GM19035 (cell line): ENCODE measurements at regions not wholly inside any gene's neighbourhood (a gene's known extent, or its start where the extent isn't known, plus 50 kb on each side); places are given as distances from the start of the nearest gene placed in this dataset.
"Not testable (repeated sequence)": the region's sequence is repeated elsewhere in the genome, so short reads cannot be mapped to it uniquely, and the experiment has no call there.

ENCODE experiments used
- ATAC-seq: cut with Tn5 transposase; IDR thresholded peaks from one replicate; pipeline ENCODE4 v1.9.1; 2021; ENCODE audit not compliant: unreplicated experiment

DNA sequence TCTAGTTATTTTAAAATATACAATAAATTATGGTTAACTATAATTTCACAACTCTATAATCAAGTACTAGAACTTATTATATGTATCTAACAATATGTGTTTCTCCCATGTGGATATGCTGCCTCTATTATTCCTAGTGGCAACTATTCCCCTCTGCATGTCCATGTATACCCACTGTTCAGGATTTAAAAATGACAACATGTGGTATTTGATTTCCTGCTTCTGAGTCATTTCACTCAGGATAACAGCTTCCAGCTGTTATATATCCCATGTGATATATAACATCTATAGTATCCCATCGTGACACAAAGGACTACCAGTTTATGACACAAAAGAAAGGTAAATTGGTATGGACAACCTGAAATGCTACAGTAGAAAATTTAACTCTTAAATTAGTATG, 167.4 kb upstream of the TACR3 start:
- no peak for ATAC-seq

DNA sequence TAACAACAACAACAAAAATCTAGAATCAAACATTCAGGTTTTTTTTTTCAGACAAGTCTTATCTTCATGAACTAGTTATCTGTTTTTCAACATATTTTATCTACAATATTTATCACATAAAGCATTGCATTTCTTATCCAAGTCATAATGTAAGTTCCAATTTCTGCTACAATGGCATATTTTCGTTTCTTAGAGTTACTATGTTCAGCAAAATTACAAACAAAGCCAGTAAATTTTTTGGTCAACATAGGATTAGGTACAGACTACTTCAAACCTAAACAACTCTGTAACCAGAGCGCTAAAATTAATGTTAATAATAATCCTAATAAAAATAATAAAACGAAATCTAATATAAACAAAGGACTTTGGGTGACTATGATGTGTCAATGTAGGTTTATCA, 165.4 kb upstream of the TACR3 start:
- ATAC-seq = no peak

DNA sequence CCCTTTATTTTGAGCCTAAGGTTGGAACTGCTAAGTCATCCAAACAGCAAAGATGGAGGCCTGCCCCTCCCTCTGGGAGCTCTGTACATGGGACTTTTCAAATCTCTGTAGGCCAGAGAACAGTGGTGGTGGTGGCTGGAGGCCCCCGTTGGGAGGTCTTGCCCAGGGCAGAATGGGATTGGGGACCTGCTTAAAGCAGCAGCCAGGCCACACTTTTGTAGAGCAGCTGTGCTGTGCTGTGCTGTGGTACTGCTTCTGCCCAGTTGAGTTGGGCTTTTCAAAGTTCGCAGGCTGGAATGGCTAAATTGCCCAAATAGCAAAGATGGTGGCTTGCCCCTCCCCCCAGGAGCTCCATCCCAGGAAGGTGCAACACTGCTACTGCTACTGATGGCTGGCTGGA, 147.5 kb upstream of the TACR3 start:
- ATAC-seq = no peak

DNA sequence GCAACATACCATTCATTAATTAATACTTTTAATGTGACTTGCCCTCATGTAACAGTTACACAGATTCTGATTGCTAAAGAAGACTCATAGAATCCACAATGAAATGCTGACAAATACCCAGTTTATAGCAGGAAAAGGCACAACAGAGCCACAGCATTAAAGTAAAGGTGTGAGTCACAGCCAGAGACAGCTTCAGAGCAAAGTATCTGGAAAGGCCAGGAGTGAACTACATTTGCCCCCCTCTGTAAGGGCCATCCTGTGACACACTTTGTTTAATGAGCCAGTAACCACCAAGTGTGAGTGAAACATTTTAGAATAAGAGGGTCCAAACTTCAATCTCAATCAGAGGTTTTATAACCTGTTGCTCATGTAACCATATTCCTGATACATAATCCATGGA, 133.8 kb upstream of the TACR3 start:
- no peak for ATAC-seq

DNA sequence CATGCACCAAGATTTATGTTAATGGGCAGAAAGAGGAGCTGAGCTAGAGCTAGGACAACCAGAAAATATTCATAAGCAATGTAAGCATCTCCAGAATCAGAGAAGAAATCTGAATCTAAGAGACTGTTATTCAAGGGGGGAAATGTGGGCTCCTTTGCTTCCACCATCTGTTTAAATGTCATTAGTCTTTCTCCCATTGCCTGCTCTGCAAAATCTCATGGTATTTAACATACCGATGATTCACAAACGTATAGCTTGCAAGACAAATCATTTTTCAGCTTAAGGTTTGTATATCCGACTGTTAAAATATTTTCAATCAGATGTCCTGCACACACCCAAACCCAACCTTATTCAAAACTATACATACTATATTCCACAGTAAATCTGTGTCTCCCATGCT, 133.4 kb upstream of the TACR3 start:
- ATAC-seq = no peak

DNA sequence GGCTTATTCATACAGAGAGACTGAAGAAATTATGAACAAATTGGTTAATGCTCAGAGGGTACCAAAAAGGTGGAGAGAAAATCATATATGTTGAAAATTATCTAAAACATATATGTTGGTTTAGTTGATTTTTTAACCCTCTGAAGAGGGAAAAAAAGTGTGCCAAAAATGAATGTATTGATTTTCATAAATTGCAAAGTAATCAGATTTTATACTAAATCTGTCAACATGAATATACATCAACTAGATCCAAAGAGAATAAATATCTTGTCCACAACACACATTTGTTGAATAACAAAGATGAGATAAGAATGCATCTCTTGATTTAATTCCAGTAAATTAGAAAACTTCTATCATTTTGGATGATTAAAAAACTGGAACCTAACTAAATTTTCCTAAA, 125.3 kb upstream of the TACR3 start:
- ATAC-seq = no peak

DNA sequence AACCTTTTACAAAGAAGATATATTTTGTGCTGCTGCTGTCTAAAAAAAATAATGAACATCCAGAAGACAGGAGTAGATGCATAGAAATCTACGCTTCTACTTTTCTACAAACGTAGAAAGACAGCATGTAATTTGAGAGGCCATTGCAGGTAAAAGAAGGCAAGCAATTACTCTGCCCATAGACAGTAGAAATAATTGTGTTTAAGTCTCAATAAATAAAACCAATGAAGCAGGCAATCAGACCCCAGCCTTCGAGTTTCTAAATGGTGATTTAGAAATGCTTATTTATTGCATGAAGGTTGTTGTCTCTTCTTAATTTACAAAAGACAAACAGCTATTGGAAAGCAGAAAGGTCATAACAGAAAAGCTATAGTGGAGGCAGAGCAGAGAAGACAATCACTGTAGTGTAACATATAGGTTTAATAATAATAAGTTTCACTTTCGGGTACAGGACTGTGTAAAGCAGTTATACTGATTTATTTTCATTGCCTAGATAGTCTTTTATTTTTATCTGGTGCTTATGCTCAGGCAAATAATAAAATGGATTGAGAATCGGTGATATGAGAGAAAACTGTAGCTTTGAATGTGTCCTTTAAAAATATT, 123.0 kb upstream of the TACR3 start:
- no peak for ATAC-seq

DNA sequence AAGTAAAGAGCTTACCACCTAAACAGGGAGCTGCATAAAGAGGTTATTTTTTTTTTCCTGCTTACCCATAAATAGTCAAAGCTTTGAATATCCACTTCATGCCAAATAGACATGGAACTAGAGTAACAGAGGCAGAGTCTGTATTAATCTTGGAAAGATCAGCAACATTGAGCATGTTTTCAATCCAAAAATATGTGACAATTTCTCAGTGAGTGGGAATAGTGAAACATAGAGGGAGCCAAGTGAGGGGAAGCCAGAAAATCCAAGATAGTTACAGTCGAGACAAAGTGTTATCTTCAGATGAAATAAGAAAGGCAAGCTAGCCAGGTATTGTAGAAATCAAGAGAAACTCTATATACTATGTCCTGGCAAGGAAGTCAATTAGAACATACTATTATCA, 122.3 kb upstream of the TACR3 start:
- no peak for ATAC-seq

DNA sequence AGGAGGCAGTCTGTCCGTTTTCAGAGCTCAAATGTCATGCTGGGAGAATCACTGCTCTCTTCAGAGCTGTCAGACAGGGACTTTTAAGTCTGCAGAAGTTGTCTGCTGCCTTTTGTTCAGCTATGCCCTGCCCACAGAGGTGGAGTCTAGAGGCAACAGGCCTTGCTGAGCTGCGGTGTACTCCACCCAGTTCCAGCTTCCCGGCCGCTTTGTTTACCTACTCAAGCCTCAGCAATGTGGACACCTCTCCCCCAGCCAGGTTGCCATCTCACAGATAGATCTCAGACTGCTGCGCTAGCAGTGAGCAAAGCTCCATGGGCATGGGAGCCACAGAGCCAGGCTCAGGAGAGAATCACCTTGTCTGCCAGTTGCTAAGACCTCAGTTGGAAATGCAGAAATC, 90.5 kb upstream of the TACR3 start:
- not testable (repeated sequence) for ATAC-seq

DNA sequence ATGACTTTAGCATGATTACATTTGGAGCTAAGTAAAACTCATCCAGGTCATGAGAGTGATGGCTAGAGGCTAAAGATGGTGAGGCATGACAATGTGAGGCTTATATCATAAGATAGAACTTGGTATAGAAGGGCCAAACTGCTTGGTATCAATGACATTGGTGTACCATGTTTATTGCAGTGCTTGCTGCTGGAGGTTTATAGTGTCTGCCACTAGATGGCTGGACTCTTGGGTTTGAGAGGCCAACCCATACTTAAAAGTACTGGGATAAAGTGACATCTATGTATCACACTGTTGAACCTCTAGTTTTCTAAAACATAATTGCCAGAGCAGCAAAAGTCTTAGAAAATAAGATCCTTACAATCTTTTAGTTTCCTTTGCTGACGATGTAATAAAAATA, 83.0 kb upstream of the TACR3 start:
- ATAC-seq = peak; percentile 57

DNA sequence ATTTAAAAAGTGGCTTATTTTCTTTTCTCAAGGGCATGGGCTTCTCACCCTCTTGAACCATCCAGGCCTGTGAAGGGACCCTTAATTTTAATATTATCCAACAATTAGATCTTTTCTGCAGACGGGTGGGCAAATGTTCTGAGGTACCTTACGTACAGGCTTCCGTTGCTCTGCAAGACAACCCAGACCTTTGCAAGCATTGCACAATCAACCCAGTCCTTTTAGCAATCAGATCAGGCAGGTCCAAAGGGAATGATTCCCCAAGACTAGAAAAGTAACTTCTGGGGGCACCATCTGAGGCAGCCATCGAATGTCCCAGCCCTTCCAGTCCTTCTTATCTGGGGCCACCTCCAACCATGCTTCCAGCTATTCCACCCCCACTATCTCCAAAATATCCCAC, 67.3 kb upstream of the TACR3 start:
- ATAC-seq = no peak

DNA sequence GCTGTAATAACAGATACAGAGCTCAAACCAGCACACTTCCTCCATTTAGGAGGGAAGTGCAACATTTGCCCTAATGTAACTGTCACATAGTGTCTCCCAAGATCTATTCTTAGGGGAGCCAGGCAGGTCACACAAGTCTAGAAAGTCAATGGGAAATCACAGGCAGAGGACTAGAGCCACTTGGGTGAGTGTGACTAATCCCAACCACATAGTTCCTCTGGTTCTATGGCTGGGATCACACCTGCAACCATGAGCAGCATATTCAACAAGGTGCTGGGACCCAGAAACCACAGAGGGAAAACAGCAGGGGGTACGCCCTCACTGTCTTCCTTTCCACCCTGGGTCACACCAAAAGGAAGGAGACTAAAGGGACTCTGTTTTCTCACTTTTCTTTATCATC, 66.8 kb upstream of the TACR3 start:
- ATAC-seq = no peak

DNA sequence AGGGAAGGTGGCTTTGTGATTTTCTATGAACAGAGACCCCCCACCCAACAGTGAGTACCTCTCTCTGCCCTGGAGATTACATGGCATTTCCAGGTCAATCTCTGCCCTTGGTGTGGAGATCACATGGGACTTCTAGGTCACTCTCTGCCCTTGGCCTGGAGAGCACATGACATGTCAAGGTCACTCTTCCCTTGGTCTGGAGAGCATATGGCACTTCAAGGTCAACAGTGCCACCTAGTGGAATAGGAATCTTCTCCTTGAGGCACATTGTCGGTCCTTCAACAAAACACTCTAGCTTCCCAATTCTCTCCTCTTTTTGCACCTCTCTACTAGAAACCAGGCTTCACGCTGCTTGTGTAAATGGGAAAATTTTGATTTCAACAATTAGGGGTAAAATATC, 66.2 kb upstream of the TACR3 start:
- peak; percentile 86 for ATAC-seq

DNA sequence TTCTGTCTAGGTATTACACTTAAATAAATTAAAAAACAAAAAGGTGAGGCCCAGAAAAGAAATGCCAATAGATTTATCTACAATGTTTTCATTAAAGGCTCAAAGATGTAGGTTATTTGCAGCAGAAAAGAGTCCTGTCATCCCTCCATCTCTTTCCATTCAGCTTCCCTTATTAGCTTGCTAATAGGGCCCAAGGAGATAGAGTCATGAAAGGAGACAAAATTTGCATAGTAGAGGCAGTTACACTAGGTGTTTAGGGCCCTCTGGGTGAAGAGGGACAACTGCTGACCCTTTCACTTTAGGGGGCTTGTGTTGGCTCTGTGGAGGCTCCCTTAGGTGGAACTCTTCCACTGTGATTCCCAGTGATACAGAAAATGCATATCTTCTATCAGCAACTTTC, 58.4 kb upstream of the TACR3 start:
- ATAC-seq = no peak

DNA sequence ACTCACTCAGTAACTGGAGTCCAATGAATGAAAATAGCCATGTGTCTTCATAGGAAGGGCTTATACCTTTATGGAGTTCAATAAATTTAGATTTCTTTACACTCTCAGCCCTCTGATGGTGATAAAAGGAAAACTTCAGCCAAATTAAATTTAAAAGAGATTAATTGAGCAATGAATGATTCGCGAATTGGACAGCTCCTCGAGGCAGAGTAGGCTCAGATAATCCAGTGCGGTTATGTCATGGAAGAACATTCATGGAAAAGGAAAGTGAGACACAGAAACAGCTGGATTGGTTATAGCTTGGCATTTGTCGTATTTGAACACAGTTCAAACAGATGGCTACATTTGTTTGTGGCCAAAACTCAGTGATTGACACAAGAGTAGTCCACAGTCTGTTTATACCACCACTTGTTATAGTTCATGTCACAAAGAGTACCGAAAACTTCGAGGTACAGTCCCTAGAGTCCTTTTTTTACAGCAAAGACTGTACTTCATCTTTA, 54.6 kb upstream of the TACR3 start:
- no peak for ATAC-seq

DNA sequence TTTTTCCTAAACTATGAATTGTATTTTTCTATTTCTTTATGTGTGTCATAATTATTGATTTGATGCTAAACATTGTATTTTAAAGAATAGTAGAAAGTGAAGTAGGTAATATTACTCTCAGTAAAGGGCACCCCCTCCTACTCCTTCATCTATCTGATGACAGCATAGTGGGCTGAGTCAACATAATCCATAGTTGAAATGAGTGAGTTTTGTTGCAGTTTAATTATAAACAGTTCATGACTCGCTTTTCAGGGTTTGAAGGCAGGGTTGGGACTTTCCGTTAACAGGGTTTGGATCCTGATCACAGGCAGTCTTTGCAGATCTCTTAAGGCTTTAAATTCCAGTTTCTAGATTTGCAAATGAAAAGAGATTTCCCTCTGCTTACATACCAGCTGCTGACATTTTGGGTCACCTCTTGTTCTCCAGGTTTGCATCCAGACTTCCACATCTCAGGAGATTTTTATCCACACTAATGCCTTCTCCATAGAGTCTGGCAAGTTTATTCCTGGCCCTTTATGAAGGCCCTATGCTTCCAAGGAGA, 54.0 kb upstream of the TACR3 start:
- no peak for ATAC-seq
